RWPE1 (cell line): ENCODE measurements at regions not wholly inside any gene's neighbourhood (a gene's known extent, or its start where the extent isn't known, plus 50 kb on each side); places are given as distances from the start of the nearest gene placed in this dataset.

ENCODE experiments used
- CTCF ChIA-PET: fragments of 350-600 bp; sonication (Branson Sonifier 250); formaldehyde crosslinking; extraction: SDS; loops from one replicate; lab custom pipeline; 2021; lab: Yijun Ruan, JAX
- POLR2A ChIA-PET: fragments of 400-600 bp; formaldehyde crosslinking; extraction: SDS; loops from one replicate; lab custom pipeline; 2020; ENCODE audit warnings: antibody characterized with exemption; ENCODE audit not compliant: low non-redundant PET; lab: Yijun Ruan, JAX
- DNase-seq: peaks from one replicate; pipeline ENCODE4 v3.0.0; 2012; ENCODE audit warnings: low spot score
- H3K27ac ChIP-seq: fragments of 450-650 bp; 2 replicates; pipeline ENCODE4 v1.5.1; 2017
- TF ChIP-seq, protein P1 (sequence below): fragments of 450-650 bp; conservative IDR thresholded peaks from 2 replicates; pipeline ENCODE4 v1.5.1; 2017; ENCODE audit warnings: low read depth, mild to moderate bottlenecking

DNA sequence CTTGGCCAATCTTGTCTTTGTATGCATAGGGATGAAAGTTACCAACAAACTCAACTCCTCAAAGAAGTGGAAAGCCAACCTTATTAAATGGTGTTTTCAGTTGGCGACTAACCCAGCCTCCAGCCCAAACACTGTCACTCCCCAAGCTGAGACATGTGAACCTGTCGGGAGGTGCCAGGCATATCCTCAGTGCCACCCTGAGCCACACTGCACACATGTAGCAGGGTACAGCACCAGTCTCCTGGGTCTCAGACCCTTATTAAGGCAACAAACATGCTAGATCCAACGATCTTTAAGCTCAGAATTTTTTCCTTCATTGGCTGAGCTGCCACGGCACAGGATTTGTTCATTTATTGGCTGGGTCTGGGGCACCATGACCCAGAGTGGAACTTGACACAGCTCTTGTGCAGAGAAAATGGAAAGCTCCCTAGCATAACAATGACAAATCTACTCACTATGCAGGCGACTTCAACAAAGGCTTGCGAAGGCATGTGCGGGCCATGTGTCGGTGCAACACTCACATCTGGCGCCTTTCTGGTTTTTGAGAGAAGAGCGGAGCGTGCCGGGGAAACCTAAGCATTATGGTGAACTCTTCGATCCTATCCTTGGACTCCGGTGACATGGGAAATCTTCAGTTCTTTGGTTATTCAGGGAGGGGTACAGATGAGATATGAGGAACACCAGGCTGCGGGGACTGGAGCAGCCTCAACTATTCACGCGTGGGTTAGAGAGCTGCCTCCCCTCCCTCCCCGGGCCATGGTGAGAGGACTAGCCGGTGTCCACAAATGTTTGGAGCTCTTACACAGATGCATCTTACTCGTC lies 190.1 kb downstream of the FAM43A start:
- CTCF ChIA-PET, result interaction anchor here (0.7 kb wide), 1 partner anchor 28 kb away, joined by 3 read pairs; no protein-coding TSS in a partner anchor
- POLR2A ChIA-PET, result no interaction called here
- no peak for DNase-seq
- TF ChIP-seq, protein P1, sequence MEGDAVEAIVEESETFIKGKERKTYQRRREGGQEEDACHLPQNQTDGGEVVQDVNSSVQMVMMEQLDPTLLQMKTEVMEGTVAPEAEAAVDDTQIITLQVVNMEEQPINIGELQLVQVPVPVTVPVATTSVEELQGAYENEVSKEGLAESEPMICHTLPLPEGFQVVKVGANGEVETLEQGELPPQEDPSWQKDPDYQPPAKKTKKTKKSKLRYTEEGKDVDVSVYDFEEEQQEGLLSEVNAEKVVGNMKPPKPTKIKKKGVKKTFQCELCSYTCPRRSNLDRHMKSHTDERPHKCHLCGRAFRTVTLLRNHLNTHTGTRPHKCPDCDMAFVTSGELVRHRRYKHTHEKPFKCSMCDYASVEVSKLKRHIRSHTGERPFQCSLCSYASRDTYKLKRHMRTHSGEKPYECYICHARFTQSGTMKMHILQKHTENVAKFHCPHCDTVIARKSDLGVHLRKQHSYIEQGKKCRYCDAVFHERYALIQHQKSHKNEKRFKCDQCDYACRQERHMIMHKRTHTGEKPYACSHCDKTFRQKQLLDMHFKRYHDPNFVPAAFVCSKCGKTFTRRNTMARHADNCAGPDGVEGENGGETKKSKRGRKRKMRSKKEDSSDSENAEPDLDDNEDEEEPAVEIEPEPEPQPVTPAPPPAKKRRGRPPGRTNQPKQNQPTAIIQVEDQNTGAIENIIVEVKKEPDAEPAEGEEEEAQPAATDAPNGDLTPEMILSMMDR, result no peak
- H3K27ac ChIP-seq, result no peak overlapping the region

DNA sequence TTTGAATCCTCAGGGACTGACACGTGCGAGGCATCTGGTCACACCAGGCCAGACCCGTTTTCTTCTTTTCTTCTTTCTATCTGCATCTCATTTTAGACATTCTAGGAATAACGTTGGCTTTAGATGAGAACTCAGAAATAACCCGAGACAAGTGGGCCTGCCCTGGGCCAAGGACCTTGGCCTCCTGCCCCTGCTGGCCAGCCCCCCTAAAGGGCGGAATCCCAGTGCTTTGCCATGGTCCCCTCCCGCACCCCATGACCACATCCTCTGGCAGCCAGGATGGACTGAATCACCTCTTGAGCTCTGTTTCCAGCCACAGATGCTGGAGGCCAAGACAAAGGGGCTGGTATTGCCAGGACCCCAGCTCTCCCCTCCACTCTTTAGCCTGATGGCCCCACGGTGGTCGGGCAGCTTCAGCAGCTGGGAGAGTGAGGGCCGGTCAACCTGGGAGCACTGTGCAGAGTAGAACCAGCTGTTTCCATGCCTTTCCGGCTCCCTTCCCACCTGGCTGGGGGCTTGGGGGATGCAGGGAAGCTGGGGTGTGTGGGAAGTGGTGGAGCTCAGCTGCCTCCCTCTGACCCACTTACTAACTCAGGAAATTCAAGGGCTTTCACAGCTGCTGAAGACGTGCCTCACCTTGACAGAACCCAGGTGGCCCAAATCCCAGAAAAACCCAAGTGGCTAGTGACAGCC lies 190.9 kb downstream of the FAM43A start:
- CTCF ChIA-PET, result interaction anchor here (0.5 kb wide), 1 partner anchor 191 kb away, joined by 3 read pairs; the partner anchor contains the start of gene FAM43A
- no peak for DNase-seq
- no peak overlapping the region for H3K27ac ChIP-seq
- TF ChIP-seq, protein P1, result no peak
- POLR2A ChIA-PET, result no interaction called here

DNA sequence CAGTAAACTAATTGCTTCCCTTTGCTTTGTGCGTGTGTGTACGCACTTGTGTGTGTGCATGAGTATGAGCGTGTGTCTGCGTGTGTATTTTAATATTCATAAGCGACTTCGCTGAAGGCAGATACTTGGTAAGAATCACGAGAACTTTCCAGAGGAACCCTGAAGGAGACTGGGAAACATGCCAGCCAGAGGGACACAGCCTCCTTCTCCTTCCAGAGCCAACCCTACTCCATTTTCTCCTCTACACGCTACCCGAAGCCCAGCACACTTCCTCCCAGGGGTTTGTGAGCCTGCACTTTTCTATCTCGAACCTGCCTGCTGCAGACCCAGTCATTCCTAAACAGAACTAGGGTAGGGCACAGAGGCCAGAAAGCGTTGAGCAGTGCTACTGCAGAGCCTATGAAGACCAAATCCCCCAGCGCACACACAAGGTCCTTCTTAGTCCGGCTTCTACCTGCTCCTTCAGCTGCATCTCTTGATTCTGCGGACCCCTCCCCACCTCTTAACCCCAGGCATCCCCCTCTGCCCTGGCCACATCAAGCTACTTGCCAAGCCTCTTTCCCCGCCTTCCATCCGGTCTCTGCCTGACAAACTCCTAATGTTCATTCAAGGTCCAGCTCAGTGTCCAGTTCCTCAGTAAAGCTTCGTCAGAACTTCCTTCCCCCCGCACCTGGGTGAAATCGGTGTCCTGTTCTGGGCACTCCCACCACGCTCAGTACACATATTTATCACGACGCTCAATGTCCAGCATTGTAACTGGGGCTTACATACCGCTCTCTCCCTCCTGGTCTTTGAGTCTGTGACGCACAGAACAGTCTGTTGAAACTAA lies 191.8 kb downstream of the FAM43A start:
- POLR2A ChIA-PET, result no interaction called here
- TF ChIP-seq, protein P1, result no peak
- CTCF ChIA-PET, result interaction anchor here (0.5 kb wide), 1 partner anchor 192 kb away, joined by 3 read pairs; the partner anchor contains the start of gene FAM43A
- no peak overlapping the region for H3K27ac ChIP-seq
- no peak for DNase-seq

DNA sequence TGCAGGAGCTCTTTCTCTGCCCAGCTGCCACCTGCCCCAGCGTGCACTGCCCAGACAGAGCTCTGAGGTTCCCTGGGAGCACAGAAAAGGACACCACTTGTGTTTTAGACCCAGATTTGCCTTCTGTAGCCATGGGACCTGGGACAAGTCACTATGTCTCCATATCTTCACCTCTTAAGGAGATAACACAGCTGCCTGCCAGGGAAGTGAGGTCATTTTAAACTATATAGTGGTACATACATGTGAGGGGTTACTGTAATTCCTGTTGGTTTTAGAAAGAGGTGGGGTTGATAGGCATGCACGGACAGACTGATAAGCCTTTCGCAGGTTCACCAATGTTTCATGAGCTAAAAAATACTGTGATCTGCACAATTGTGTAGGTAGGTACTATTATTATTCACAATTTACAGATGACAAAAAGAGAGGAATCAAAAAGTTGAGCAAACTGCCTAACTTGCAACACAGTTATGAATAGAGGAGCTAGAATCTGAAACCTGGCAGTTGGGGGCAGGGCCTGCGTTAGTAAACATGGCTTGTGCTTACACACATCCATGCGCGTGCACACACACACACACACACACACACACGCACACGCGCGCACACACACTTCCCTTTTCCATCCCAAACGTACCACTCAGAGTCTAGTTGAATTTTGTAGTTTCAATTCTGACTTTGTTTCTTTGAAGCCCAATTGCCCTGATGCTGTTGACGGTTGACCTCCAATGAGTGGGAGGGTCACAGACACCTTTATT lies 193.6 kb downstream of the FAM43A start:
- ChIA-PET CTCF (interaction anchor here (0.5 kb wide), 1 partner anchor 392 kb away, joined by 3 read pairs; the partner anchor contains the start of gene XXYLT1), POLR2A (no interaction called here)
- DNase-seq, result no peak
- H3K27ac ChIP-seq, result no peak overlapping the region
- TF ChIP-seq, protein P1, result no peak

DNA sequence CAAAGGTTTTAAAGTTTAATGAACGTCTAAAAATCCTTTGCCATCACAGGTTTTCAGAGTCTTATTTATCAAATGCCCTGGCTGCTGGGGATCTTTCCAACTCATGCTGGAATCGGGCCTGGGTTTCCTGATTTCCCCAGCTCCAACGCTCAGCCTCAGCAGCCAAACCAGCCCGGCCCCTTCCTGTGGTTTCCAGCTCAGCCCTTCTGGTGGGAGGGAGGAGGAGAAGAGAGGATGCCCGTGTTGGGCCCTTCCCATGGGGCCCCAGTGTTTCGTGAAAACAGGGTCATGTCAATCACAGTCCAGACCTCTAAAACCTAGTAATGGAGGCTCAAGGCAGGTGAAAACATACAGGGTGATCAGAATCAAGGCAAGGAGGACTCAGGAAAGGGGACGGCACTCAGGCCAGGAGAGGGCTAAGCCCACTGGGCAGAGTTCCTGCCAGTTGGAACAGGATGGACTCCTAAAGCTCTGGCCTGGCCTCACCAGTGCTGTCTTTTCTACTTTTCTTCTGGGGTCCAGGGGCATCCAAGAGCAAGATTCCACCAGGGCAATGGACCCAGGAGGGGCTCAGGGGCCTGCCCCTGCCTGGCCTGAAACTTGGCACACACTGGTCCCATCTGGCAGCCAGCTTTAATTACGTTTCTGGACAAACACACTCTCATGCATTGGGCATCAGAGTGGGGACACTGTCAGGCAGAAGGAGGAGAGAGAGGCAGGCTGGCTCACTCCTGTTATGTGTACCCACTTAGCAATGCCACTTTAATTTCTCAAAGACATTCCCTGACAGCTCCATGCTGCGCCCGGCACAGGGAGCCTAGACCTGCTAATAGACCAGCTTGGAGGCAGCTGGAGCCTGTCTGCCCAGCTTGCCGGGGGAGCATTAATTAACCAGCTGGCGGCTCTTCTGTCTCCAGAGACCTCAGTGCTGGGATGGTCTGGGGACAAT lies 194.6 kb downstream of the FAM43A start:
- CTCF ChIA-PET, result interaction anchor here (0.6 kb wide), 1 partner anchor 210 kb away, joined by 3 read pairs; no protein-coding TSS in a partner anchor
- H3K27ac ChIP-seq, result peak overlapping the region; percentile 35
- POLR2A ChIA-PET, result interaction anchor here (0.9 kb wide), 1 partner anchor 194 kb away, joined by 3 read pairs; no protein-coding TSS in a partner anchor
- DNase-seq, result no peak
- TF ChIP-seq, protein P1, result no peak
